ENCODE measurements at regions not wholly inside any gene's neighbourhood (a gene's known extent, or its start where the extent isn't known, plus 50 kb on each side); places are given as distances from the start of the nearest gene placed in this dataset.

DNA sequence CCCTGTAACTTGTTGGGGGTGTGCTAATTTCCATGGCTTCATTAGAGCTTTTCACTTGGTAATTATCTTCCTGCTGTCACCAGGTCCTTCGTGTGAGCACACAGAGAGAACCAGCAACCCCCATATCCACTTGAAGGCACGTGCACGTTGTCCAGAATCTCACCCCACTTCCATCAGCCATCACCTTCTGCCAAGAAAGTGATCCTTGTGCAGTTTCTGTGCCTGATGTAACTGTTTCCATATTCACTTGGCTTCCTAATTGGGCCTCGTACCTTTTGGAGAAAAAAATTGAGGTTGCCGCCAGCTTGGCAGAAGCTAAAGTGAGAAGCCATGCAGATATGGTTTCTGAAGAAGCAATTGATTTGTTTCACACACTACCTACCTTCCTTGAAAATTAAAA is 153.7 kb upstream of the TSHZ2 start:
- no peak for DNase-seq (ENCODE audit: low read depth)

DNA sequence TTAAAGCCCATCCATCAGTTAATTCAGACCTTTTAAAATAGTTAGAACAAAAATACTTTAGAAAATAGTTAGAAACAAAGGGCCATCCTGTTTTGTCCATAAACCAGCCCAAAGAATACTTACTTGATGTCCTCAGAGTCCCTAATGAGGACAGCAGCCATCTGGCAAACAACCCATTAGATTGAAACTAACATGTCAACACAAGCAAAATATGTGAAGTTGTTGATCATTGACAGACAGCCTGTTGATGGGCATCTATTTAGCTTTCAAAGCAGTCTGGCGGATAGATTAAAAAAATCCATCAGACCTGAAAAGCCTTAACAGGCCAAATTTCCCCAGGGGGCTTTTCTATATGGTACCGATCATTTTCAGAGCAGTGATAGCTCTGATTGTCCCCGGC is 154.2 kb upstream of the TSHZ2 start:
- no peak for DNase-seq (ENCODE audit: low read depth)

DNA sequence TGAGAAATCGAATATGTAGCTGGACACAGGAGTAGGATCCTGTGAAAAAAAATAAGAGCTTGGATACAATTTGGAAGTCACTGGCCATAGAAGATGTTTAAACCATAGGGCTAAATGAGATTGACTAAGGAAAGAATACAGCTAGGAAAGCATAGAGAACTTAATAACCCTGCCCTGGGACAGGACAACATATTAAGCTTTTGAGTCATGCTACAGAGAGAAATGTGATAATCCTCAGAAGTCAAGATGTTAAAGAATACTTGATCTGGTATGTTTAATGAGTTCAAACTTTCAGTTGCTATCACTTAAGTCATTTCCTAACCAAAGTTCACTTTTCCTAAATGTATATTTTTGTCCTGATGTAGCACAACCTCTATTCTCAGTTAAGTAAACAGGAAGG is 154.6 kb upstream of the TSHZ2 start:
- no peak for DNase-seq (ENCODE audit: low read depth)

DNA sequence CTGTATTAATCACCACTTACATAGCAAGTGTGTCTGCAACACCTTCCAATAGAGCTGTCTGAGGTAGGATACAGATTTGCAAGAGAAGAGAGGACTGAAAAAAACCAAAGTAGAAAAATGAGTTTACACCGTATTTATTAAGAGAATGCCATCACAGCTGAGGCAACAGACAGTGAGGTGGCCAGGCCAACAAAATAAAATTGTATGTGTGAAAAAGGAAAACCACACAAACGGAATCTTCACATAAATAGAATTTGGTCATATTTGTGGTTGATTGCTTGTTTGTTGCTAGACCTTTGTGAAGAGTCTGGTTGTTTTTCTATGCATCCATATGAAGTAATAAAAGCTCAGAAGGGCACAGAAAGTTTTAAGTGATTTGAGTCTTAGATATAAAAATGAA is 157.8 kb upstream of the TSHZ2 start:
- no peak for DNase-seq (ENCODE audit: low read depth)

DNA sequence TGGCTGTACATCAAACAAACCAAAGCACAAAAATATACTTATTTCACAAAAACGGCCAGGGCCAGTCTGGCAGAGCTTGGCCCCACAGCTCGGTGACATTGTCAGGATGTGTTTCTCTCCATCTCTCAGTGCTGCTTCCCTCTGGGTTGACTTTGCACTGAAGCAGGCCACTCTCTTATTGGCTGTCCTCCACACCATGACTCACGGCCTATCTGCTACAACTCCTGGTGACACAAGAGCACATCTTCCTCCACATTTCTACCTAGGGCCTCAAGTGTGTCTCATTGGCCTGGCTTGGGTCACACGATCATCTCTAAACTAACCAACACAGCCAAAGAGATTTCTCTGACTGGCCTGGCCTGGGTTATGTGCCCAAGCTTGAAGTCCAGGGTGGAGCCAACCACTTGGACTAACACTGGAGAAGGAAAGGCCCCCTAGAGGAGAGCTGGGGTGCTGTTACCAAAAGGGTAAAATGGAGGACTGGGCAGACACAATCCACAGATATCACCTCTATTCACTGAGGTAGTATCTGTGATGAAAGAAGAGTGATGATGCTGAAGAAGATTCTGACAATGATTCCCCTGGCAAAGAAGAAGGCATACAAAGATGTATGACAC is 159.8 kb upstream of the TSHZ2 start:
- no peak for DNase-seq (ENCODE audit: low read depth)

DNA sequence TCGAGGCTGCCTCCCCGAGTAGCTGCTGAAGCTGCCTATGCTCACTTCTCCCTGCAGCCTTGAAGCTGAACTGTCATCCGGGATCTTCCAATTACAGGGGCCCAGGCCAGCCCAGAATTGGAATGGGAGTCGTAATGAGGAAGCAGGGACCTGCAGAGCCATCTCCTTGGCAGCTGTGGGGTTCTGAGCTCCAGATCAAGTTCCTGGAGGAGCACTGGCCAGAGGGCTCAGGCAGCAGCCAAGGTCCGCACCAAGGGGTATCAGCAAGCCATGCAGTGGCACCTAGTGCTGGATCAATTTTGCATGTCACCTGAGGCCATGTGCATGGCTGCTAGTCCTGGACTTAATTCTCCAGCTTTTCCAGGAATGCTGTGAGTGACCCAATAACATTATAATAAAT is 163.2 kb upstream of the TSHZ2 start:
- no peak for DNase-seq (ENCODE audit: low read depth)

DNA sequence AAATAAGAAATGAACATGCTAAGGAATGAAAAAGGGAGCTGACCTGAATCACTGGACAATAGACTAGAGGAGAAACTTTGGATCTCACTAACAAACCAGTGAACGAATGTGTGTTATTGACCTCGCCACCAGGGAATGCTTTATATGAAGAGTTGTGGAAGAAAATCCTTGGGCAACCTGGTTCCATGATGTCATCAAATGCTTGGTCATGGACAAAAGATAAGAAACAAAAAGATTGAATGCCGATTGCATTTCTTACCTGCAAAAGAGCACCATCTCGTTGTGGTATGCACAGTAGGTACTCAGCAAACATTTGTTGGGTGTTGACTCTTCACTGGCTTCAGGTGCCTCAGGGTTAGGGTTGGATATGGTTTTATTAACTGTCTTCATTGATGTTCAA is 165.2 kb upstream of the TSHZ2 start:
- no peak for DNase-seq (ENCODE audit: low read depth)

DNA sequence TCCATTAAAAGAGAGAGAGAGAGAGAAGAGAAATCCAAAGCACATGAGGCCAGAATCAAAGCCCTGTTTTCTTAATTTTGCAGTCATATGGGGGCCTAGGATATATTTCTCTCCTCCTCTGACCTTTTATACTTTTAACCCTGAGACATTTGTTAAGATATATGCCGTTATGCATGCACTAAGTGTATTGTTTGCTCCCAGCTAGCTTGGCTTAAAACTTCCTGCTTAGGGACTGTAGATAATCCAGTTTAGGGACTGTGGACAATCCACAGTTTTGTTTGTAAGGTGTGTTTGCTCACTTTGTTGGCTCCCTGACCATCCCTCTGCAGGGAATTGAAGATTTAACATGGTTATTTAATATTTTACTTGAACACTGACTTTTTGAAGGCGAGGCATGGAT is 166.3 kb upstream of the TSHZ2 start:
- no peak for DNase-seq (ENCODE audit: low read depth)

DNA sequence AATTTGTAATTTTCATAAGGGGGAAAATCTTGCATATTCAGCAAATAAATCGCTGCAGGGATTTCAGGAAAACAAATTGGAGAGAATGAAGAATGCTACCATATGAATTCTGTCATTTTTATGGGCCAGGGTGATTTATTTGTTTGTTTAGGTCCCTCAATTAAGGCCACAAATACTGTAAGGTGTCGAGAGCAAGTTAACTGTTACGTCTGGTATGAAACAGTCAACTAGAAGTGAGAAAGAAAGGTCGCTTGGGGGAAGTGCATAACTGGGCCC is 166.9 kb upstream of the TSHZ2 start:
- no peak for DNase-seq (ENCODE audit: low read depth)

DNA sequence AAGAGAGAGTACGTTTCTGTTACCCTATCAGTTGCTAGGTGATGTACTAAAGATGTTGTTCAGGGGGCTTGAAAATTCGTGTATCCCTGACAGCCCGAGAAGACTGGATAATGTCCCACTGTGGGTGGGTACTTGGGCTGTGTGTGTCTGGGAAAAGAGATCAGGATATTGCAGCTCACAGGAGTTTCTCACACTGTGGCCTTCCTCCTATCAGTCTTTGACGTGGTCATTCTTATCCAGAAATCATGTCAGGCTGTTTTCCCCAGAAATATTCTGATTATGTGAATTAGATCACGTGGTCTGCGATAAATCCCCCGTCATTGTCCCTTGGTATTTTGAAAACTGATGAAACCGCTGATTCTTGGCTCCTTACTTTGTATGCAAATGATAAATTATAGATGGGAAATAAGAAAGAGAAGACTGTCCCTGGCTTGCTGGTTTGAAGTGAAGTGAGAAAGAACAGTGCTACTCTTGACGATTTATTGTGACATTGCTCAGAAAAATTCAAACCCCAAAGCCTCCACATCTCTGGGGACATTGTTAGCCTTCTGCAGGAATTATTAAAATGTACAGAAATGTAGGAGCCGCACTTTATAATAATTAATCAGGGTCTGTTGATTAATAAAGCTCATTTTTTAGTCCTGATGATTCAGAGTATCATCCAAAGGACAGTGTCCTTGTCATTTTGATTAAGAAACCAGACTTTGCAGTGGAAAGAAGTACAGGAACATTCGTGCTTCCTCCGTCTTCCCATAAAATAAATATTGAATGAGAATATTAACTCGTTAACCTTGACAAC is 167.5 kb upstream of the TSHZ2 start:
- no peak for DNase-seq (ENCODE audit: low read depth)

DNA sequence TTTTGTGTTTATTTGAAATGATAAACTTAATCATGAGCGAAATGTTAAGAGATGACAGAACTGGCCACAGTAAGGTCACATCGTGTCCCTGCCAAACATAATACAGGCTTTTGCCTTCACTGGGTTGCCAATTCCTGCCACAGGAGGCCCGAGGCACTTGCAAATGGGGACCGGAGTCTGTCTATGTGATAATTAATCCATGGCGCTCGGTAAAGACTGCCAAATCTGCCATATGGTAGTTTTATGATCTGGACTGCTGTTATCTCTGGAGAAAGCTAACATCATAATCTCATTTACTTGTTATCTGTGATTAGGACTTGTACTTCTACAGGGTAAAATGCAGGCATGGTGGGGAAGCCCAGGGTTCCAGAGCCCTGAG is 170.5 kb upstream of the TSHZ2 start:
- no peak for DNase-seq (ENCODE audit: low read depth)

DNA sequence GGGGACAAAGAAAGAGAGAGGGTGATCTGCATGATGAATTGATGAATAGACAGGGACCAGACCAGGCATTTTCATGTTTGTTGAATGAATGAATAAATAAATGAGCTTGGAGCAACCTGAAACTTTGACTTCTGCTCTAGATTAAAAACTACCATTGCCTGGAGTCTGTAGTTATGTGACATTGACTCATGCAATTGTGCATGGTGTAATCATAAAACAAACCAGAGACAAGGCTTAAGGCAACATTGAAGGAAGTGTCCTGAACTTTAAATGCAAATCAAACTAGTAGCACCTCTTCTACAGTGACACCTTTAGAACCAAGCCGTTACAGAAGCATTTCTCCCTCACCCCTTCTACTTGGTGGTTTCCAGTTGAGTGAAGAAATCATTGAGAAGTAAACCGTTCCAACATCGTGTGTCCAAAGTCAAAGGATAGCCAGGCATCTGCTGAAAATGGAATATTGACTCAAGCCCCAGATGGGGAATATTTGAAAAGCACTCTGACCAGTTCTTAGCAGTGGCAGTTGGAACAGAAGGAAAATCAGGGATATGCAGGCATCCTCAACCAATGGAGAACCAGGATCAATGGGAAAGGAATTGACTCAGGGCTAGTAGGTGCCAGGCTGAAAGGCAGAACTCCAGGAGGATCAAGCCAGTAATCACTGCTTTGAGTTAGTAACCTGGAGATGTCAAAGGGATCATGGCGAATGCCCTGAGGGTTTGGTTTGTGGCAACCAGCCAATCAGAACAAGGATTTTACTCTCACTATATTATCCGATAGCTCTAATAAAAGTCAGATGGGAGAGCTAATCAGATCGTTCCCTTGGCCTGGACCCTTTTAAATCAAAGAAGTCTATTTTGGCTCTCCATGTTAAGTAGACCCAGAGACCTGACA is 171.2 kb upstream of the TSHZ2 start:
- no peak for DNase-seq (ENCODE audit: low read depth)

DNA sequence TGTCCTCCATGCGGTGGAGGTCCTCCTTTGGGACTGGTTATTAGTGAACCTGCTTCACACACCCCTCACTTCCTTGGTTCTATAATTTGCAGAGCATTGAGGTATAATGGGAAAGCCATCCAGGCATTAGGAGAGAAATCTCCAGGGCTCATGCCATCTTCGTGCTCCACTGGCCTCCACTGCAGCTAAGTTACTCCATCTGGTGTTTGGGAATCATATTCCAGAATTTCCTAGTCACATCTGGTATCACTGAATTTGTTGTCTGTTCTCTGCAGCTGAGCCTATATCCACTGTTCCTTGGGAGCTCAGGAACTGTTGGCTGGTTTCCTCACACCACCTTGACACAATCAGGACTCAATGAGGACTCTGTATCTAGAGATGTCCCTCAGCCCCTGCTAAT is 173.0 kb upstream of the TSHZ2 start:
- DNase-seq (ENCODE audit: low read depth): no peak

DNA sequence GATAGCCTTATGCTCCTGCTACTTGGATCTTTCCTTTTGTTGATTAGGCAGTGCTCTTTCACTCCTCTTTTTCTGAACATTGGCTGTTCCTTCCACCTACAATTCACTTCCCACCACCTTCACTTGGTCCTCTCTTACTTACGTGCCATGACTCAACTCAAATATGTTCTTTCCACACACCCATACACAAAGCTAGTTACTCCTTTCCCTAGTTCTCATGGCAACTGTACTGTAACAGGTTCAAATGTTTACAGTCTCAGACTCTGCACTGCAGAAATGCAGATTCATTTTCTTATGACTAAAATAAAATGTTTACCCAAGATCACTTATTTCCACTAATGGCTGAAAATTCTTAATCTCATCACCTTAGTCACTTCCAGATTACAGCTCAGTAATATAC is 174.0 kb upstream of the TSHZ2 start:
- no peak for DNase-seq (ENCODE audit: low read depth)

DNA sequence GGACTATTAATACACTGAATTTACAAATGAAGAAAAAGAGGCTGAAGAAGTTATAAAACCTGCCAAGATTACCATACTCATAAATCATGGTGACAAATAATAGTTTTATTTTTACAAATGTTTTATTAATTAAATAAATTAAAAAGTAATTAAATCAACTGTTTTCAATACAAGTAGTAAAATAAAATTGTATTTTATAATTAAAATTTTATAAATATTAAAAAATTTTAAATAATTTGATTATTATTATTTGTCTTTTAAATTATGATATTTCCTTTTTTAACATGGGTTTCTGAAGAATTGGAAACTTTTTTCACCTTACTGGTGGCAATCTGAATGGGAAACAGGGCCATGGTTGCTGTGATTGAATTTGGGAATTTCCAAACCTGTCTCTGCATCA is 177.3 kb upstream of the TSHZ2 start:
- no peak for DNase-seq (ENCODE audit: low read depth)

DNA sequence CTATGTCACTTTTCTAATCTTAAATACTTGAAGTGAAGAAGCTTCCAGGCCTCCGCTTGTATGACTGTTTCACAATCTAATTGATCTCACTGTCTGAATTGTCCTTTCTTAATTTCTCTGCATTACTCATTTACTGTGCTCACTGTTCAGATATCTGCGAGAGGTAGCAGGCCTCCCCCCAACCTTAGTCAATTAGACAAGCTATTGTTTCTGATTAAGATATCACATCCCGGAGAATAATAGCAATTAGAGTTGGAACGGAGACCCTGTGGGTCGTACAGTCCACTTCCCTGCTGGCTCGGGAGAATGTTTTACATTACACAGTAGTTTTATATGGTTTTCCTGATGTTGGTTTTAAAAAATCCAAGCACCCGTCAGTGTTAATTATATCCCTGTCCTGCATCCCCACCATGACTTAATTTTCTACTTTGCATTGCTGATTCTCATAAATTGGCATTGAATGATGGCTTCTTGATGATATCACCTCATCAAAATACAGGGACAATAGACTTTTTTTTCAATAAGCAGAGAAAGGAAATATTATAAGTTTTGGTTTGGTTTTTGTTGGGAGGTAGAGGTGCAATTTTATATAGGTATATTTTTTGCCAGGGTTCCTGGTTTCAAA is 178.7 kb upstream of the TSHZ2 start:
- no peak for DNase-seq (ENCODE audit: low read depth)

DNA sequence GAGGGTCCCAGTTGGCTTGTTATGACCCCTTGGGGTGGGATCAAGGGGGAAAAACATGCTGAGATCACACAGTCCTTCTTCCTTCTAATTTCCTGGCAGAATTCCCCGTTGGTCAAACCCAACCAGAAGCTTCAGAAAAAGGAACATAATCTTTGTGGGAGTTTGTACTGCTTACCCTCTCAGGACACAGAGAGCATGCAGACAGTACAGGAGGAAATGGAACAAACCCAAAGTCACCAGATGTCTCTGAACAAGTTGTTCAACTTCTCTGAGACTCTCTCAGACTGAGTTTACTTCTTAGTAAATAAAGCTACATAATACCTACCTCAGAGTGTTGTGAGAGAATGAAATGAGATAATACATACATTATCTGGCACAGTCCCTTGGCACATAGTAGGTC is 181.1 kb upstream of the TSHZ2 start:
- no peak for DNase-seq (ENCODE audit: low read depth)

DNA sequence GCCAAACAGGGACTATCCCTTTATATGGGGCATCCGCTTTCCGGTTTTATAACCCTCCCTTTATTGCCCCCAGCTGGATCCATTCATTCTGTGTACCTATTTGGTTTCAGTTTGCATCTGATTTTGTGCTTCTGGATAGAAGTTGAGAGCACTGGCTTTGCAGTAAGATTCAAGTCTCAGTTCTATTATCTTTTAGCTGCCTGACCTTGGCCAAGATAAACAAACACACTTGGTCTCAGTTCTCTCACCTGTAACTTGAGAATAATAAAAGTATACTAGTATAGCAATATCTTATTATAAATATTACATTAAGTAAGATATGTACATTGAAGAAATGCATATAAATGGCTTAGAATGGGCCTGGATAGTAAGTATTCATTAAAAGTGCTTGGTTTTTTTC is 182.4 kb upstream of the TSHZ2 start:
- no peak for DNase-seq (ENCODE audit: low read depth)

DNA sequence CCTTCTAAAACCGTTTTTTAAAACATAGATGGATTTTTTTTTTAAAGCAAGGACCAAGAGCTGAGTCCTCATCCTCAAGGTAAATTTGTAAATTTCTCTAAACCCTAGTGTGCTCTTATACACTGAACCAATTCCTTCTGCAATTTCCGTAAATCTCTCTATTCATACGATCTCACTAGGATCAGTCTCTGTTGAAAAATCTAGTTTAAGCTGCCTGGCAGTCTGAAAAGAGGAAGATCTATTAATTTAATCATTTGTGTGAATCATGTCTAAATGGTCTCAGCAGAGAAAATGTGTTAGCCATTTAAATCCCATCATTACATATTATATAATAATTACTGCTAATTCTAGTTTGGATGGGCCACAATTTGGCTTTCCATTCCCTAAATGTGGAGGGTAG is 184.2 kb upstream of the TSHZ2 start:
- DNase-seq (ENCODE audit: low read depth): no peak

DNA sequence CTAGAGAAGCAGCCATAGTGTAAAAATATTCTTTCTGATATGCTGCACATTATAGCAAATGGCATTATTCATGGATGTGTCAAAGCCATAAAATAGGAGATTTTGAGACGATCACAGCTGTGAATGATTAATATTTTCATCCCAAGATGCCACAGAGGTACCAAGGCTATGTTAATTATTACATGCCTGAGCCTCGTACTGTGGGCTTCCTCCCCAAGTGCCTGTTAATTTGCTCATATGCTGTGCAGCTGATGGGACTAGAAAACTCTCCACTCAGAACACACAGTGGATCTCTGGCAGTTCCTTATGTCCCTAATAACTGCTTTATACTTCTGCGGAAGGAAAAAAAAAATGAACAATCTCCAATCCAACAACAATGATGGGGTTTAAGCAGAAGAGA is 184.9 kb upstream of the TSHZ2 start:
- no peak for DNase-seq (ENCODE audit: low read depth)

DNA sequence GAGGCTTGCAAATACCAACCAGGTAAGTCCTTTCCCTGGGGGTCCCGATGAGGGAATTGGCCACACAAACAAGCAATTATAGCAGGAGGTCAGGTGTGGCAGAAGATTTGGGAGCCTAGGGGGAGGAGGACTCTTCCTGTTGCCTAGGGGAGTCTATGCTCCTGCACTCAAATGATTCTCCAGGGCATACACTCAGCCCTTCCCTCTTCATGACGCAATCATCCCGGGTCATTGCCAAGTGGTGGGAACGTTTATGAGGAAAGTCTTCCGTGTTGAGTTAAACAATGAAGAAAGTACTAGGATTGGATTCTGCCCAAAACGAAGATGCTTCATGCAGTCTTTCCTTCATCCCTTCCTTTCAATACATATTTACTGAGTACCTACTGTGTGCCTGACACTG is 186.5 kb upstream of the TSHZ2 start:
- no peak for DNase-seq (ENCODE audit: low read depth)

DNA sequence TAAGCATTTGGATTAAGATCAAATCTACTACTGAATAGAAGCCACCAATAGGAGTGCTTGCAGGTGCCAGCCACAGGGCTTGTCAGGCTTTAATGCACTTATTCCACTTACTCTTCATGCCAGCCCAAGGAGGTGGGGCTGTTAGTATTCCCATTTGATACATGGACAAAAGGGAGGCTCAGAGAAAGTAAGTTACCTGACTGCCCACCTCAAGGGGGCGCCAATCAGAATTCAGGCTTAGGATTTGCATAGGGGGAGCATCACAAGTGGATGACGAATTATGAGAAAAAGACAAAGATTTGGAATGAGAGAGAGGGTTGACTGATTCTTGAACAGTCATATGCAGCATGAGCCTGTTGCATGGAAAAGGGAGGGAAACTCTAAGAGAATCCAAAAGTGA is 188.4 kb upstream of the TSHZ2 start:
- no peak for DNase-seq (ENCODE audit: low read depth)

DNA sequence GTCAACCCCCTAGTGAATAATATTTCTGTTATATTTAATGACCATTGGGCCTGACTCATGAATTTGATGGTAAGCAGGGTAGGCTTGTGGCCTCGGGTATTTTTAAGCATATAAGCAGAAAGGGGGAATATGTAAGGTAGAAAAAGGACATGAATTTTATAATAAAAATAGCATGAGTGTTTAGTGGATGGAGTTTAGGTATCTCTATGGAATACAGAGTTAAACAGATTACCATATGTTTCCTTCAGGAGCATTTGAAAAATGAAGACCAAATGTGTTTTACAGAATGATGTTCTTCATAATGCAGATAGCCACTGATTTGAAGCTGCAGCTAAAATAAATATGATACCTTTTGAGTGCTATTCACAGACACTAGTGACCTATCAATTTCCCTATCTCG is 191.7 kb upstream of the TSHZ2 start:
- DNase-seq (ENCODE audit: low read depth): no peak
